ENCODE measurements at regions not wholly inside any gene's neighbourhood (a gene's known extent, or its start where the extent isn't known, plus 50 kb on each side); places are given as distances from the start of the nearest gene placed in this dataset.

DNA sequence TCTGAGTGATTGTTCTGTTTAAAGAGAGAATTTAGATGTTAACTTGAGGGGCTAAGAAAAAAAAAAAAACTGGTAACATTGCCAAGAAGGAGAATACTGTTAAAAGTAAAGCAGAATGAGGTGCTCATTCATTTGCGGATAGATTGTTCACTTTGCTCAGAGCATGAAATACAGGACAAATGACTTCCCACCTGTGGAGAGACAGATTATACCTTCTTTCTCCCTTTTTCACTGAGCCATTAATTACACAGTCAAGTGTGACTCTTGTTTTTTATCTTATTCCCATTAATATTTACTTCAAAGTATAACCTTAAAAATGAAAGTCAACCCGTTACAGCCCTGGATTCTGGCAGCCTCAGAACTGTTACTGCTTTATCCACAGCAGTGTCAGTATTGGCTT is 264.5 kb downstream of the TAF11L14 start:
- TF ChIP-seq, protein P1, sequence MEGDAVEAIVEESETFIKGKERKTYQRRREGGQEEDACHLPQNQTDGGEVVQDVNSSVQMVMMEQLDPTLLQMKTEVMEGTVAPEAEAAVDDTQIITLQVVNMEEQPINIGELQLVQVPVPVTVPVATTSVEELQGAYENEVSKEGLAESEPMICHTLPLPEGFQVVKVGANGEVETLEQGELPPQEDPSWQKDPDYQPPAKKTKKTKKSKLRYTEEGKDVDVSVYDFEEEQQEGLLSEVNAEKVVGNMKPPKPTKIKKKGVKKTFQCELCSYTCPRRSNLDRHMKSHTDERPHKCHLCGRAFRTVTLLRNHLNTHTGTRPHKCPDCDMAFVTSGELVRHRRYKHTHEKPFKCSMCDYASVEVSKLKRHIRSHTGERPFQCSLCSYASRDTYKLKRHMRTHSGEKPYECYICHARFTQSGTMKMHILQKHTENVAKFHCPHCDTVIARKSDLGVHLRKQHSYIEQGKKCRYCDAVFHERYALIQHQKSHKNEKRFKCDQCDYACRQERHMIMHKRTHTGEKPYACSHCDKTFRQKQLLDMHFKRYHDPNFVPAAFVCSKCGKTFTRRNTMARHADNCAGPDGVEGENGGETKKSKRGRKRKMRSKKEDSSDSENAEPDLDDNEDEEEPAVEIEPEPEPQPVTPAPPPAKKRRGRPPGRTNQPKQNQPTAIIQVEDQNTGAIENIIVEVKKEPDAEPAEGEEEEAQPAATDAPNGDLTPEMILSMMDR (conservative IDR thresholded peaks at IDR 0.05 in 1 of 2, IDR thresholded peaks at IDR 0.05 in 1 of 2; ENCODE audit: extremely low read depth in 1 of 2, insufficient read depth in 1 of 2, low read depth in 1 of 2, low read length in 2 of 2): no peak
- no peak for TF ChIP-seq EZH2 (IDR thresholded peaks at IDR 0.05; ENCODE audit: borderline replicate concordance, low read length)
